NCI-H345 (cell line): ENCODE measurements at regions not wholly inside any gene's neighbourhood (a gene's known extent, or its start where the extent isn't known, plus 50 kb on each side); places are given as distances from the start of the nearest gene placed in this dataset.

Source experiments
- DNase-seq: peaks from one replicate; lab custom pipeline; 2025; lab: John Stamatoyannopoulos, UW

- no peak for DNase-seq
Measured at GRCh38 chr22:22075382-22076163, 93.0 kb upstream of the TOP3B start.

DNA sequence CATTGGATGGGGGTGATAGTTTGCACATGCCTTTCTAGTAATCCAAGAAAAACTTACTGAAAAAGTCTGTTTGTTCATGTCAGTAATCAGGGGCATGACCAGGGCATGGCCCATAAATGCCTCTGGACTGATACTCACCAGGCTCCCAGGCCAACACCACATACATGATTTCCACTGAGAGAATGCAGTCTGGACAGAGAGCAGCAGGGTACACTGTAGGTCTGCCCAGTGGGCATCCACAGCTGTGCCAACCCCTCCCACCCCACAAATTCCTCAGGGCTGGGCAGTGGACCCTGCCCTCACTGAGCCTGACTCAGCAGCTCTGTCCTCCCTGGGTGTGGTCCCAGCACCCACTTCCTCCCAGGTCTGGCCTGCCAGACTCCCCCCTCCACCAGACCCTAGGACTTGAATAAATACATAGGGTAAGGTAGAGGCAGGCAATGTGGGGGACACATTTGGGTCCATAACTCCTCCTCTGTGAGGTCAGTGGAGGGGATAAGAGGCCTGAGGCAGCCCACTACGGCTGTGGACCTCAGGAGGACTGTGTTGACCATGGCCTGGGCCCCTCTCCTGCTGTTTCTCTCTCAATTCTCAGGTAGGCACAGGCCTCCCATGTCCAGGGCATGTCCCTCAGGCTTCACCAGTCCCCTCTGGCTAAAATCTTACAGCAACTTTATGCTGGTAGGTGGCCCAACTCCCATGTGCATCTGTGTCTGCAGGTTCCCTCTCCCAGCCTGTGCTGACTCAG, 92.2 kb upstream of the TOP3B start:
- DNase-seq, result no peak

DNA sequence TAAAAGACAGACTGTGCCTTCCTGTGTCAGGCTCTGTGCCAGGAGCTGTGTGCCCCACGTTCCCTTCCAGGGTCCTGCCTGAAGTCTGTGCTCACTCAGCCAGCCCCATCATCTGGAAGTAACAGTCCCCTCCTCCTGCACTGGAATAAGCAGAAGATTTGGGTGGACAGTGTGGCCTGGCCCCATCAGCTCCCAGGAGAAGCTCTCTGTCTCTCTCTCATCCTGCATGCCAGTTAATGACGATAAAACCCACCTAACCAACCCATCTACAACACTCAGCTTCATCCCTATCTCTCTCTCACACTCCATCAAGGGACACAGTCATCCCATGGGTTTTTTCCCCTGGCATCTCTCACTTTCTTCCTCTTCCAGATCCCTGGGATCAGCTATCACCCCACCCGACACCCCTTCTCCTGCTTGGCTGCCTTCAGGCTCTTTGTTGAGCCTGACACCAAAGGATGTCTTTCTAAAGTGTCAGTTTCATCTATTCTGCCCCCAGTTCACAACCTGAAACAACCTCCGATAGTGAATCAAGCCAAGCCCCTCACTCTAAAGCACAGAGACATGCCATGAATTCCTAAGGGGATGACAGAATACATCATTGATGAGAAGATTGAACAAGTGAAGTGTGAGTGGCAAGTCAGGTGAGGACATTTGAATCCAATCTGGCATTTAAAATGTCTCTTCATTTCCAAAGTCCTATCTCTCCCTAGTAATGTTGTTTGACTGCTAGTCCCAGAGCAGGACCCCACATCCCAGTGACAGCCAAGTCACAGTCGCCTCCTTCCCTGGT, 91.4 kb upstream of the TOP3B start:
- DNase-seq, result no peak

- DNase-seq, result no peak
Measured at GRCh38 chr22:22072169-22072836, 89.7 kb upstream of the TOP3B start.

DNA sequence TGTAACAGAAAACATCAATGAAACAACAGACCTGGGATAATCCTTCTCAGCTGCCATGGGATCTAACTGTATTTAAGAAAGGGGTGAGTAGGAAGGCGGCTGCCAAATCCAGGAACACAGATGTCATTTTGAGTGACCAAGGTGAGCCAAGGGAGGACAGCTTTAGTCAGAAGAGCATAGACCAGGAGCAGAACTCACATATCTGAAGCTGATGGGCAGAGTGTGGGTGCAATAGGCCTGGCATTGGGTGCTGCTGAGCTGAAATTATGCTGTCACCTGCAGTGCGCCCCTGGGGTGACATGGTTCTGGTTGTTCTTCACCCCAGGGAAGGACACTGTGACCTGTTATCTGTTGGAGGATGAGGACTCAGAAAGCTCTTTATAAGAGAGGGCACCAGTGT, 88.9 kb upstream of the TOP3B start:
- DNase-seq, result no peak

DNA sequence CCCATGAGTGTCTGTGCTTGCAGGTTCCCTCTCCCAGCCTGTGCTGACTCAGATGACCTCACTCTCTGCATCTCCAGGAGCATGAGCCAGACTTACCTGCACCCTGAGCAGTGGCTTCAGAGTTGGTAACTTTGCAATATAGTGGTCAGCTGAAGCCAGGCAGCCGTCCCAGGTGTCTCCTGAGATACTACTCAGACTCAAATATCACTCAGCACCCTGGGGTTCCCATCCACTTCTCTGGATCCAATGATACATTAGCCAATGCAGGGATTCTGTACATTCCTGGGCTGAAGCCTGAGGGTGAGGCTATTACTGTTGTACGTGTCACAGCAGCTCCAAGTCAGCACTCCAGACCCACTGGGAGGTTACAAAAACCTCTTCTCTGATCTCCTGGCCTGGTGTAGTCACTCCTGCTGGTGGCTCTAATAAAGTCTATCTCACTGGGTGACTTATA, 87.8 kb upstream of the TOP3B start:
- DNase-seq, result no peak

- no peak for DNase-seq
Measured at GRCh38 chr22:22069450-22070370, 87.1 kb upstream of the TOP3B start.

DNA sequence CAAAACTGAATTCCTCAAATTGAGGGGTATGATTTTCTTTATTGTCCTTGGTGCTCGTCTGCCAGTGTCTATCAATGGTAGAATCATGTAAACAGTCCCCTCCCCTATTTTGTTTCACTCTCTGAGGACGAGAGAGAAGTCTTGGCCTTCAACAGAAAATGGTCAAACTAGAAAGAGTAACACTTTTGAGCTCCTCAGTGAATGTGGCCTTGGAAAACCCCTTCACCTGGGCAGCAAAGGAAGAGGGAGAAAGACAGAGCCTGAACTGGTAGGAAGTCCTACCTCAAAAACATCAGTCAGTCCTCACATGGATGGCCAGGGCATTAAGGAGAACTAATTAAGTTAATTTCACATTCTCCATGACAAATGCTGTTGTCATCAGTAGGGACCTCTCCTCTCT, 86.1 kb upstream of the TOP3B start:
- DNase-seq, result no peak

DNA sequence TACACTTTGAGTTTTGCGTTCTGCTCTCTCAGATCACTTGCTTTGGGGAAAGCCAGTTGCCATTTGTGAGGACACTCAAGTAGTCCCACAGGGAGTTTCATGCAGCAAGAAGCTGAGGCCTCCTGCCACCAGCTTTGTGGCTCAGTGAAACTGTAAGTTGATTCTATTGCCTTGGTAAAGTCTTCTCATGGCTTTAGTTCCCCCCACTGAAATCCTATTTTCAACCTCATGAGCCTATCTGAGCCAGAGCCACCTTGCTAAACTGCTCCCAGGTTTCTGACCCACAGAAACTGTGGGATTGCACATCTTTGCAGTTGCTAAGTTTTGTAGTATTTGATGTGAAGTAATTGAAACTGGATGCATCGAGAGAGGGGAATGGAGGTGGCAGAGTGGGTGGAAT, 85.4 kb upstream of the TOP3B start:
- DNase-seq, result no peak

DNA sequence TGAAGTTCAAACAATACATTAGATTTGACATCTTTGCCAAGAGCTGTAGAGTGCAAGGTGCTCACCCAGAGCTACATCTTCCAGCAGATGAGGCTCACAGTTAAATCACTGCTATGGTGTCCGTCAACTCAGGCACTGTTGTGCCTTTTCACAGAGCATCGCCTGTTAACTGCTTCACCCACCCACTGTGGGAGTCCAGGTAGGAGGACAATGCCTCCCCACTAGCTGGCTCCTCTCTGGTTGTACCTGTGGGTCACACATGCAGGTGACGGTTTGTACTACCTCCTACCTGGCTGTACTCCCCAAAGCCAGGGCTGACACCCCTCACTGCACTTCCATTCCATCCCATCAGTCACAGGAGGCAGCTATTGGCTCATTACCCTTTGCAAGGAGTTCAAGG, 84.6 kb upstream of the TOP3B start:
- no peak for DNase-seq

DNA sequence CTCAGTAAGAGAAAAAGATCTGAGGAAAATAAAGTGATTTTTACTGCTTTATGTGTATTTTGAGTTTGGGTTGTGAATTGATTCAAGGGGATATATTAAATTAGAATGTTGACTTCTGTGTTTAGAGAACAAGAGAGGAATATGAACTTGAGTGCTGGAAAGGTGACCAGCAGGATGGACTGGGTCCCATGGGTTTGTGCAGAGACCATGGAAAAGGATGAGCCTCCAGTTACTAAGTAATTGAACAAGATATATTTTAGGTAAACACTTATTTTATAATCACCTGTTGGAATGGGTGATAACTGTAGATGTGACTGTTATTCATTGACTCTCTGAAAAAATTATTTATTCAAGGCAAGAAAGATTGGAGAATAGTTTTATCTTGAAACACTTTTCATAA, 82.0 kb upstream of the TOP3B start:
- DNase-seq, result no peak

DNA sequence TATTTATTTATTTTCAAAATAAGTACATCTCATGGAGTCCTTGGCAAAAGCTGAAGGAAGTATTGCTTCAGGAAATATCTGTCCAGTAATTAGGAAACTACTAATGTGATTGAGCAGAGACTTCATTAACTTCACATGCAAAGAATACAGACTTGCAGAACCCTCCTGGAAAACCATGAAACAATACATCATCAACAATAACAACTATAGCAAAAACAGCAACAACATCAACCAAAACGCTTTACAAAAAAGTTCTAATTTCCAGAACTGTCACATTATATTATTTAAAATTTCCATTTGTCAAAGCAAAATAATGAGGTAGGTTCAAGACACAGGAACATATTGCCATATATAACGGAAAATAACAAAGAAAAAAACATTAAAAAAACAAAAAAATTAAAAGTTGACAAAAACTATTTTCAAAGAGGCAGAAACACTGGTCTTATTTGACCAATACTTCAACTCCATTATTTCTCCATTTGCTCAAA, 79.8 kb upstream of the TOP3B start:
- DNase-seq, result no peak

- no peak for DNase-seq
Measured at GRCh38 chr22:22061085-22062077, 78.8 kb upstream of the TOP3B start.

- DNase-seq, result no peak
Measured at GRCh38 chr22:22060200-22061084, 77.9 kb upstream of the TOP3B start.

DNA sequence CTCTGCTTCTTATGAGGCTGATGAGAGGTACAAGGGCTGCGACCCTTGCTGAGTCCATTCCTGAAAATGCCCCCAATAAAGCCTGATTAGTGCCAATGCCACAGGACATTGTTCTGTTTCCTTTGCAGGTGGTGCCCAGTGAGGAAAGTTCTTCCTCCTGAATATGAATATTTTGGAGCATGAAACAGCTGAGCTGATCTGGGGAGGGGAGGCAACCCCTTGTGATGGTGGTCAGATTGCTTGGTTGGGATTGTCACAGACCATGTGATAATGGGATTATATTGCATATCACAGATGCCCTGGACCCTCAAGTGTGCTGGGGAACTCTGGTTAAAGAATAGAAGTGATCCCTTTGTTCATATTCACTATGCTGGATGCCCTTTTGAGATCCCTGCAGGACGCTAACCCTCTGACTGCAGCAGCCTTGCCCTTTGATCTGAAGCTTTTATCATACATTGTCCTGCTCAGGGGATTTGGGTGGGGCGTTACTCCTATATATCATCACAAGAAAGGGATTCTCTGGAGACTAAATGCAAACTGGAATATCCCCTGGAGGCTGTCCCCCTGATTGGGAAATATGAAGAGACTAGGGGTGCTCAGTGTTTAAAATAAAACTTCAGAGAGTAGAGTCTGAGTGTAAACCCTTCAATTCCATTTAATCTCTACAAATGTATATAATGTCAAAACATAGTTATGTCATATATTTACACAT, 76.9 kb upstream of the TOP3B start:
- DNase-seq, result no peak

DNA sequence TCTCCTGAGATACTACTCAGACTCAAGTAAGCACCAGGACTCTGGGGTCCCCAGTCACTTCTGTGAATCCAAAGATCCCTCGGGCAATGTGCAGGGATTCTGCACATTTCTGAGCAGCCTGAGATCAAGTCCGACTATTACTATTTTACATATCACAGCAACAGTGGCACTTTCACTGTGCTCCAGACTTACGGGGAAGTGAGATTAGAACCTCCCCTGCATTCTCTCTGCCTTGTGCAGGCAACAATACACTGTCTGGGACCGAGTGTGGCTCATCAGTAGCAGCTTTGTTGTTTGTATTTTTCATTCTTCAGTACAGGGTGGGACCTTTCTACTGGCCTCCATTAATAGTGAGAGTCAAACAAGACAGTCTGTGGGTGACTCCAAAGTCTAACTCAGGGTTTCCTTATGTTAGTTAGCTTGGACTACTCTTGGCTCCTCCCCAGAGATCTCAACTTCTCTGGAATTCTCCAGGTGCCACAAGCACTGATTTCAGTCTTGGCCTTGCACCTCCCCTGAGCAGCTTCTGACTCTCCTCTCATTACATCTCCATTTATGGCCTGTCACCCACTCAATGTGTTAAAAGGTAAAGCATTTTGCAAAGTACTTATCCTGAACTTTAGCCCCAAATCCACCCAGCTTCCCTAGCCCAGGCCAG, 76.2 kb upstream of the TOP3B start:
- no peak for DNase-seq

- no peak for DNase-seq
Measured at GRCh38 chr22:22057617-22058378, 75.2 kb upstream of the TOP3B start.
